Coronary artery (tissue), 2 donors: ENCODE measurements at regions not wholly inside any gene's neighbourhood (a gene's known extent, or its start where the extent isn't known, plus 50 kb on each side); places are given as distances from the start of the nearest gene placed in this dataset.
"Not testable (repeated sequence)": the region's sequence is repeated elsewhere in the genome, so short reads cannot be mapped to it uniquely, and the experiment has no call there.

Source experiments
- DNase-seq: peaks from one replicate; pipeline ENCODE4 v3.0.0-alpha.2; 2017; ENCODE audit warnings: low spot score
- H3K27ac ChIP-seq, 2 donors: fragments of 200-600 bp; sonication (generic); one replicate each; pipeline ENCODE4 v1.5.1; 2016 to 2019
- H3K4me3 ChIP-seq: fragments of 200-600 bp; sonication (generic); 2 replicates; pipeline ENCODE4 v1.5.1; 2016; ENCODE audit warnings: mild to moderate bottlenecking, moderate library complexity
- TF ChIP-seq, protein P1 (sequence below): fragments of 200-600 bp; sonication (generic); IDR thresholded peaks from one replicate; pipeline ENCODE4 v1.5.1; 2019; ENCODE audit warnings: antibody characterized with exemption

DNA sequence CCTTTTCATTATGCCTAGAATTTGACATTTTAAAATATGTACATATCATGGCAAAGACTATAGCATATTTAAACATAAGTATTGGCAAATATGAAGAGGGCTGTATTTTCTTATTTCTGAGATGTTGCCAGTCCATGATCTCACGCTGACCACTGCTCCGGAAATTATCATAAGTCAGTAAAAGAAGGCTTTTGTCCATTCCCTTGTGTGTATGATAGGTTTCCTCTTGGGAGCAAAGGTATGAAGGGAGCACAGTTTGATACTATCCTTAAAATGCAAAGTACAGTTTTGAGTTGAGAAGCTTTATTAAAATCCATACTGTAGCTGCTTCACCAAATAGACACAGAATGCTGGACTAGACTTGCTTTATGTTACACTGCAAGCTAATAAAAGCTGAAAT is 52.6 kb upstream of the AGA start:
- TF ChIP-seq, protein P1, sequence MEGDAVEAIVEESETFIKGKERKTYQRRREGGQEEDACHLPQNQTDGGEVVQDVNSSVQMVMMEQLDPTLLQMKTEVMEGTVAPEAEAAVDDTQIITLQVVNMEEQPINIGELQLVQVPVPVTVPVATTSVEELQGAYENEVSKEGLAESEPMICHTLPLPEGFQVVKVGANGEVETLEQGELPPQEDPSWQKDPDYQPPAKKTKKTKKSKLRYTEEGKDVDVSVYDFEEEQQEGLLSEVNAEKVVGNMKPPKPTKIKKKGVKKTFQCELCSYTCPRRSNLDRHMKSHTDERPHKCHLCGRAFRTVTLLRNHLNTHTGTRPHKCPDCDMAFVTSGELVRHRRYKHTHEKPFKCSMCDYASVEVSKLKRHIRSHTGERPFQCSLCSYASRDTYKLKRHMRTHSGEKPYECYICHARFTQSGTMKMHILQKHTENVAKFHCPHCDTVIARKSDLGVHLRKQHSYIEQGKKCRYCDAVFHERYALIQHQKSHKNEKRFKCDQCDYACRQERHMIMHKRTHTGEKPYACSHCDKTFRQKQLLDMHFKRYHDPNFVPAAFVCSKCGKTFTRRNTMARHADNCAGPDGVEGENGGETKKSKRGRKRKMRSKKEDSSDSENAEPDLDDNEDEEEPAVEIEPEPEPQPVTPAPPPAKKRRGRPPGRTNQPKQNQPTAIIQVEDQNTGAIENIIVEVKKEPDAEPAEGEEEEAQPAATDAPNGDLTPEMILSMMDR: no peak
- no peak overlapping the region for H3K4me3 ChIP-seq
- H3K27ac ChIP-seq: no peak overlapping the region
- no peak for DNase-seq

DNA sequence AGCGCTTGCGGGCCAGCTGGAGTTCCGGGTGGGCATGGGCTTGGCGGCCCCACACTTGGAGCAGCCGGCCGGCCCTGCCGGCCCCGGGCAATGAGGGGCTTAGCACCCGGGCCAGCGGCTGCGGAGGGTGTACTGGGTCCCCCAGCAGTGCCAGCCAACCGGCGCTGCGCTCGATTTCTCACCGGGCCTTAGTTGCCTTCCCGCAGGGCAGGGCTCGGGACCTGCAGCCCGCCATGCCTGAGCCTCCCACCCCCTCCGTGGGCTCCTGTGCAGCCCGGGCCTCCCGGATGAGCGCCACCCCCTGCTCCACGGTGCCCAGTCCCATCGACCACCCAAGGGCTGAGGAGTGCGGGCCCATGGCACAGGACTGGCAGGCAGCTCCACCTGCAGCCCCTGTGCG is 53.4 kb upstream of the AGA start:
- H3K27ac ChIP-seq, DNase-seq, H3K4me3 ChIP-seq: not testable (repeated sequence)

DNA sequence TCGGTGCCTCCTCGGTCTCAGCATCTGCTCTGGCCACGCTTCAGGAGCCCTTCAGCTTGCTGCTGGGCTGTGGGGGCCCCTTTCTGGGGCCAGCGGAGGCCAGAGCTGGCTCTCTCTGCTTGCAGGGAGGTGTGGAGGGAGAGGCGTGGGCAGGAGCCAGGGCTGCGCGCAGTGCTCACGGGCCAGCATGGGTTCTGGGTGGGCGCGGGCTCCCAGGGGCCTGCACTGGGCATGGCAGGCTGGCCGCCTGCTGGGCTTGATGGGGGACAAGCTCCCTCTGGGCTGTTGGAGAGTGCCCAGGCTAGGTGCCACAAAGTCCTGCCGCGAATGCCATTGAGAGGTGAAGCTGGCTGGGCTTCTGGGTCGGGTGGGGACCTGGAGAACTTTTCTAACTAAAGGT is 57.3 kb upstream of the AGA start:
- no peak overlapping the region for H3K4me3 ChIP-seq
- TF ChIP-seq, protein P1: no peak
- no peak overlapping the region for H3K27ac ChIP-seq
- DNase-seq: no peak

DNA sequence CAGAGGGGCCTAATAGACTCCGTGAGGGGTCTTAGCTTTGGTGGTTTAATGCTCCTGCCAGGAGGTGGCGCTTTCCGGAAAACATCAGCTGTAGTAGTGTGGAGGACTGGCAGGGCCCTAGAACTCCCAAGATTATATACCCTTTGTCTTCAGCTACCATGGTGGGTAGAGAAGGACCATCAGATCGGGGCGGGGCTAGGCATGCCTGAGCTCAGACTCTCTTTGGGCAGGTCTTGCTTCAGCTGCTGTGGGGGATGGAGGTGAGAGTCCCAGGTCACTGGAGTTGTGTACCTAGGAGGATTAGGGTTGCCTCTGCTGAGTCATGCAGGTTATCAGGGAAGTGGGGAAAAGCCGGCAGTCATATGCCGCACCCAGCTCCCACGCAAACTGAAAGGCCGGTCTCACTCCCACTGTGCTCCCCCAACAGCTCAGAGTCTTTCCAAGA is 63.0 kb upstream of the AGA start:
- DNase-seq: no peak
- Histone ChIP-seq H3K27ac (no peak overlapping the region), H3K4me3 (no peak overlapping the region)
- TF ChIP-seq, protein P1: no peak

DNA sequence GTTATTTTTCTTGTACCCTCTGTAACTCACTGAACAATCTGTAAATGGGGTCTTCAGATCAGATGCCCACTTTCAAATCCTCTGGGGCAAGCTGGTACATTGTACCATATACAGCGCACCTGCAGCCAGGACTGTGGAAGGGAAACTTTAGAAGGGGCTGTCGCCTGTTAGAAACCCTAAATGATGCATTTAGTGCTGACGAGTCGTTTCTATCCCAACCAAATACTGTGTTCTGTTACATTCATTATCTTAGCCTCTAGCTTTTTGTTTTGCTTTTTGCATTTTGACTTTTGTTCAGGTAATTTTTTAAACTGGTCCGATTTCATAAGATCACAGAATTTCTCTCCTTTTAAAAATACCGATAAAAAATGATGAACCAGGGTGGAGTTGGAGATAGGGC is 66.4 kb upstream of the AGA start:
- Histone ChIP-seq H3K4me3 (no peak overlapping the region), H3K27ac (no peak overlapping the region)
- no peak for DNase-seq
- TF ChIP-seq, protein P1: no peak

DNA sequence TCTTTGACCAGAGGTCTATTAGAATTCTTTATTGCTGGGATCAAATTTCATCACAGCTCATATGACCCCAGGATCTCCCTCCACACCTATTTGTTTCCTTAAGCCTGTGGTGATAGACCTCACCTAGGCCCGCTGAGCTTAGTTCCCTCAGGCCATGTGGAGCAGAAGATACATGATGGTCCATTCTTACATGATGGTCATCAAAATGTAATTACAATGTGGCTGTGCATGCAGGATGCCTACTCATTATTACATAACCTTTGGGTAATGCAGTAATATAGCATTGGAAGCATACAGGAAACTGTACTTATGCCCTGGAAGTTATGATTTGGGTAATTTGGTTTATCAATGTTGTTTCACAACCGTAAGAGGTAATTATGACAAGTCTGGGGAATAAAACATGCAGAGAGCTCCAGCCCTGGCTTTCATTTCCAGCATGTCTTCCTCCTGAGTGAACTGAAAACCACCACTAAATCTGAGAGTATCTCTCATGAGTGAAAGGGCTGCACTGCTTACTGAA is 67.0 kb upstream of the AGA start:
- no peak overlapping the region for H3K4me3 ChIP-seq
- no peak overlapping the region for H3K27ac ChIP-seq
- no peak for DNase-seq
- TF ChIP-seq, protein P1: no peak

DNA sequence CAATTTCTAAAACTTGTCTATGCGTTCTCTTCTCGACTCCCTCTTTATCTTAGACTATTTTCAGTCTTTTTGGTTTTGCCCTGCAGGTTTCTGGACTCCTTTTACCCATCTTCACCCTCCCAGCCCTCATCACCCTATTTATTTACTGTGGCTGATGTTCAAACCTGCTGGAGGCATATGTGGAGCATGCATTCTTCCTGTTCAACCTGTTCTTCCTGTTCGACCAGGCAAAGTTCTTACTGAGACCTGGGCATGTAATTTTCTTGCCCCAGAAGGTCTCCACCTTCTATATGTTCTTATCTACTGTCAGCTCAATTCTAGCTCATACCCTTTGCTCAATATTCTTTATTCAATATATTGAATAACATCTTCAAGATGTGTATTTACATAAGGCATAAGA is 69.4 kb upstream of the AGA start:
- Histone ChIP-seq H3K27ac (no peak overlapping the region), H3K4me3 (no peak overlapping the region)
- no peak for DNase-seq
- TF ChIP-seq, protein P1: no peak

DNA sequence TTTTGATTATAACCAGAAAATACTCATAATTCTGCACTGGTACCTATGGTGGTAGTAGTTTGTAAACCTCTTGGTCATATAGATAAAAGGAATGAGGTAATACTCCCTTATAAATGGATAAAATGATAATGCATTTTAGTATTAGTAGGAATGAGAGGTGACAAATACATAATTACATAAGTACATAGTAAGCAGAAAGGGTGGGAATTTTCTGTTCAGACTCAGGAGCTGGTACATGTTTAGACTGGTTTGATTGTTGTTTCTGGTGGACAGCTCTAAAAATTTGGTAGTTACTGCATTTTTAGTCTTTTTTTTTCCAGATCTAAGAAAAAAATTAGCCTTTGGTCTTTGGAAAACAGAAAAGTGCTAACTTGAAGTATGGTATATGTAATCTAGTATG is 70.4 kb upstream of the AGA start:
- TF ChIP-seq, protein P1: no peak
- no peak overlapping the region for H3K4me3 ChIP-seq
- H3K27ac ChIP-seq: no peak overlapping the region
- DNase-seq: no peak
